H9 (cell line): ENCODE measurements at regions not wholly inside any gene's neighbourhood (a gene's known extent, or its start where the extent isn't known, plus 50 kb on each side); places are given as distances from the start of the nearest gene placed in this dataset.
"Not testable (repeated sequence)": the region's sequence is repeated elsewhere in the genome, so short reads cannot be mapped to it uniquely, and the experiment has no call there.

ENCODE experiments used
- DNase-seq: peaks from one replicate; pipeline ENCODE4 v3.0.0-alpha.2; 2017
- H2AFZ ChIP-seq: one replicate; pipeline ENCODE4 v1.6.1; 2013; ENCODE audit warnings: mild to moderate bottlenecking, low read length, control low read depth, moderate library complexity
- H2AK5ac ChIP-seq: 2 replicates; pipeline ENCODE4 v1.6.1; 2013; ENCODE audit warnings: low read length, control low read depth, mixed read lengths; ENCODE audit not compliant: insufficient read length
- H2BK120ac ChIP-seq: one replicate; pipeline ENCODE4 v1.6.1; 2013; ENCODE audit warnings: low read depth, mild to moderate bottlenecking, low read length, control low read depth, inconsistent platforms; ENCODE audit not compliant: poor library complexity, severe bottlenecking
- H2BK12ac ChIP-seq: 2 replicates; pipeline ENCODE4 v1.6.1; 2013; ENCODE audit warnings: low read length, control low read depth, mixed read lengths, low read depth; ENCODE audit not compliant: insufficient read length
- H2BK15ac ChIP-seq: 2 replicates; pipeline ENCODE4 v1.6.1; 2013; ENCODE audit warnings: low read depth, low read length, control low read depth
- H2BK20ac ChIP-seq: one replicate; pipeline ENCODE4 v1.6.1; 2013; ENCODE audit warnings: low read depth, mild to moderate bottlenecking, low read length, control low read depth, inconsistent platforms; ENCODE audit not compliant: poor library complexity, severe bottlenecking
- H2BK5ac ChIP-seq: 2 replicates; pipeline ENCODE4 v1.6.1; 2013; ENCODE audit warnings: low read length, control low read depth, mixed read lengths; ENCODE audit not compliant: insufficient read length
- H3K14ac ChIP-seq: 2 replicates; pipeline ENCODE4 v1.6.1; 2013; ENCODE audit warnings: low read length, control low read depth; ENCODE audit not compliant: insufficient read depth
- H3K18ac ChIP-seq: 2 replicates; pipeline ENCODE4 v1.6.1; 2013; ENCODE audit warnings: low read depth, mild to moderate bottlenecking, mixed read lengths, low read length, control low read depth; ENCODE audit not compliant: insufficient read length
- H3K23ac ChIP-seq: 2 replicates; pipeline ENCODE4 v1.6.1; 2013; ENCODE audit warnings: low read length, control low read depth, mixed read lengths, low read depth; ENCODE audit not compliant: insufficient read length
- H3K23me2 ChIP-seq: 2 replicates; pipeline ENCODE4 v1.6.1; 2013; ENCODE audit warnings: low read depth, mild to moderate bottlenecking, mixed read lengths, low read length, control low read depth; ENCODE audit not compliant: insufficient read length, poor library complexity, severe bottlenecking
- H3K27ac ChIP-seq: 2 replicates; pipeline ENCODE4 v1.5.1; 2013; ENCODE audit warnings: low read length, control low read depth, mixed read lengths, low read depth; ENCODE audit not compliant: insufficient read length
- H3K27me3 ChIP-seq: 2 replicates; pipeline ENCODE4 v1.6.1; 2013; ENCODE audit warnings: low read length, control low read depth, inconsistent platforms; ENCODE audit not compliant: insufficient read depth
- H3K4ac ChIP-seq: 2 replicates; pipeline ENCODE4 v1.6.1; 2013; ENCODE audit warnings: low read depth, mild to moderate bottlenecking, control low read depth, inconsistent platforms, low read length, moderate library complexity
- H3K4me1 ChIP-seq: 2 replicates; pipeline ENCODE4 v1.6.1; 2013; ENCODE audit warnings: low read length, control low read depth, inconsistent platforms; ENCODE audit not compliant: insufficient read depth
- H3K4me2 ChIP-seq: 2 replicates; pipeline ENCODE4 v1.6.1; 2013; ENCODE audit warnings: low read length, control low read depth, mixed read lengths; ENCODE audit not compliant: insufficient read length, insufficient read depth
- H3K56ac ChIP-seq: 2 replicates; pipeline ENCODE4 v1.6.1; 2013; ENCODE audit warnings: low read depth, mild to moderate bottlenecking, mixed read lengths, low read length, control low read depth; ENCODE audit not compliant: insufficient read length
- H3K79me1 ChIP-seq: 2 replicates; pipeline ENCODE4 v1.6.1; 2013; ENCODE audit warnings: low read depth, mild to moderate bottlenecking, moderate library complexity, low read length, control low read depth, inconsistent platforms; ENCODE audit not compliant: insufficient read depth, poor library complexity, severe bottlenecking
- H3K79me2 ChIP-seq: 2 replicates; pipeline ENCODE4 v1.6.1; 2013; ENCODE audit warnings: low read length, control low read depth, inconsistent platforms; ENCODE audit not compliant: insufficient read depth
- H3K9ac ChIP-seq: 2 replicates; pipeline ENCODE4 v1.6.1; 2013; ENCODE audit warnings: low read length, control low read depth, mixed read lengths; ENCODE audit not compliant: insufficient read length; ENCODE audit errors: extremely low read depth
- H3K9me3 ChIP-seq: one replicate; pipeline ENCODE4 v1.6.1; 2013; ENCODE audit warnings: low read depth, low read length, inconsistent platforms; ENCODE audit not compliant: control insufficient read depth
- H3T11ph ChIP-seq: one replicate; pipeline ENCODE4 v1.6.1; 2013; ENCODE audit warnings: mild to moderate bottlenecking, low read length, control low read depth, inconsistent platforms
- H4K20me1 ChIP-seq: one replicate; pipeline ENCODE4 v1.6.1; 2013; ENCODE audit not compliant: control insufficient read depth, insufficient read length, insufficient read depth
- H4K5ac ChIP-seq: 2 replicates; pipeline ENCODE4 v1.6.1; 2013; ENCODE audit warnings: low read depth, mild to moderate bottlenecking, mixed read lengths, low read length, control low read depth; ENCODE audit not compliant: insufficient read length
- H4K8ac ChIP-seq: replicated peaks from 2 replicates; pipeline ENCODE4 v1.6.1; 2013; ENCODE audit warnings: low read length, control low read depth, mixed read lengths, low read depth; ENCODE audit not compliant: insufficient read length
- H4K91ac ChIP-seq: 2 replicates; pipeline ENCODE4 v1.6.1; 2013; ENCODE audit warnings: low read depth, mild to moderate bottlenecking, moderate library complexity, mixed read lengths, low read length, control low read depth; ENCODE audit not compliant: insufficient read length
- H3K27ac Mint-ChIP-seq, 3 experiments: 2 replicates in 2 of 3; 3 replicates in 1 of 3; pipeline ENCODE4 v1.8.0; 2020 to 2021; ENCODE audit warnings: mixed read lengths in 3 of 3, mild to moderate bottlenecking in 1 of 3, moderate library complexity in 1 of 3
- H3K27me3 Mint-ChIP-seq: 2 replicates; pipeline ENCODE4 v1.8.0; 2021; ENCODE audit warnings: low read depth, mild to moderate bottlenecking, moderate library complexity, mixed read lengths
- H3K36me3 Mint-ChIP-seq, 3 experiments: 2 replicates in 2 of 3; 3 replicates in 1 of 3; pipeline ENCODE4 v1.8.0; 2020 to 2021; ENCODE audit warnings: low read depth in 3 of 3, mixed read lengths in 3 of 3; ENCODE audit not compliant: insufficient read depth in 1 of 3
- H3K4me1 Mint-ChIP-seq, 2 experiments: 2 replicates each; pipeline ENCODE4 v1.8.0; 2020; ENCODE audit warnings: mixed read lengths in 2 of 2
- H3K4me3 Mint-ChIP-seq, 2 experiments: 2 replicates in 1 of 2; 3 replicates in 1 of 2; pipeline ENCODE4 v1.8.0; 2020 to 2021; ENCODE audit warnings: mild to moderate bottlenecking in 2 of 2, mixed read lengths in 2 of 2, moderate library complexity in 1 of 2
- H3K9me3 Mint-ChIP-seq, 2 experiments: 2 replicates in 1 of 2; 3 replicates in 1 of 2; pipeline ENCODE4 v1.8.0; 2020; ENCODE audit warnings: mild to moderate bottlenecking in 2 of 2, mixed read lengths in 2 of 2, moderate library complexity in 1 of 2
- WGBS: extraction: QIAGEN DNeasy Blood & Tissue Kit; methylation state at CpG from one replicate; pipeline ENCODE4 v1.1.7; 2013; ENCODE audit warnings: missing lambda C conversion rate, low lambda C conversion rate, mixed read lengths; ENCODE audit not compliant: insufficient read length; ENCODE audit errors: extremely low coverage; 5-methylcytosine and 5-hydroxymethylcytosine counted together
- TF ChIP-seq, protein P1 (sequence below): fragments of 200-600 bp; sonication (generic); conservative IDR thresholded peaks from 3 replicates; pipeline ENCODE4 v1.8.0; 2021; ENCODE audit warnings: antibody characterized with exemption, mild to moderate bottlenecking

- H3K14ac ChIP-seq: no peak overlapping the region
- no peak overlapping the region for H3K4ac ChIP-seq
- H3K4me2 ChIP-seq: no peak overlapping the region
- no peak overlapping the region for H3K23ac ChIP-seq
- no peak overlapping the region for H3K4me3 Mint-ChIP-seq
- no peak overlapping the region for H2BK15ac ChIP-seq
- H3T11ph ChIP-seq: no peak overlapping the region
- no peak overlapping the region for H3K27ac ChIP-seq
- TF ChIP-seq, protein P1, sequence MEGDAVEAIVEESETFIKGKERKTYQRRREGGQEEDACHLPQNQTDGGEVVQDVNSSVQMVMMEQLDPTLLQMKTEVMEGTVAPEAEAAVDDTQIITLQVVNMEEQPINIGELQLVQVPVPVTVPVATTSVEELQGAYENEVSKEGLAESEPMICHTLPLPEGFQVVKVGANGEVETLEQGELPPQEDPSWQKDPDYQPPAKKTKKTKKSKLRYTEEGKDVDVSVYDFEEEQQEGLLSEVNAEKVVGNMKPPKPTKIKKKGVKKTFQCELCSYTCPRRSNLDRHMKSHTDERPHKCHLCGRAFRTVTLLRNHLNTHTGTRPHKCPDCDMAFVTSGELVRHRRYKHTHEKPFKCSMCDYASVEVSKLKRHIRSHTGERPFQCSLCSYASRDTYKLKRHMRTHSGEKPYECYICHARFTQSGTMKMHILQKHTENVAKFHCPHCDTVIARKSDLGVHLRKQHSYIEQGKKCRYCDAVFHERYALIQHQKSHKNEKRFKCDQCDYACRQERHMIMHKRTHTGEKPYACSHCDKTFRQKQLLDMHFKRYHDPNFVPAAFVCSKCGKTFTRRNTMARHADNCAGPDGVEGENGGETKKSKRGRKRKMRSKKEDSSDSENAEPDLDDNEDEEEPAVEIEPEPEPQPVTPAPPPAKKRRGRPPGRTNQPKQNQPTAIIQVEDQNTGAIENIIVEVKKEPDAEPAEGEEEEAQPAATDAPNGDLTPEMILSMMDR: peak; percentile 44; the same call in 2 of the 3 replicates
- H2AK5ac ChIP-seq: no peak overlapping the region
- H3K9me3 ChIP-seq: no peaks in the 10 kb centered on the region
- H2BK12ac ChIP-seq: no peak overlapping the region
- H3K23me2 ChIP-seq: no peaks in the 10 kb centered on the region
- no peak overlapping the region for H3K56ac ChIP-seq
- H2BK5ac ChIP-seq: no peak overlapping the region
- H3K4me1 Mint-ChIP-seq: peaks cover 2 to 15% of the 10 kb centered on the region in 2 experiments
- no peak overlapping the region for H4K91ac ChIP-seq
- H3K18ac ChIP-seq: no peak overlapping the region
- H4K5ac ChIP-seq: no peak overlapping the region
- no peaks in the 10 kb centered on the region for H3K79me2 ChIP-seq
- no peaks in the 10 kb centered on the region for H3K27me3 Mint-ChIP-seq
- peaks cover 4 to 55% of the 10 kb centered on the region in 2 experiments for H3K9me3 Mint-ChIP-seq
- no peak overlapping the region for H4K8ac ChIP-seq
- H3K79me1 ChIP-seq: no peaks in the 10 kb centered on the region
- peak; percentile 36 for DNase-seq
- no peak overlapping the region for H2BK120ac ChIP-seq
- no CpG with 5 or more reads among the region's 2 CpGs for WGBS
- H3K9ac ChIP-seq: no peak overlapping the region
- no peaks in the 10 kb centered on the region for H3K4me1 ChIP-seq
- no peak overlapping the region for H2AFZ ChIP-seq
- no peaks in the 10 kb centered on the region for H3K27me3 ChIP-seq
- H2BK20ac ChIP-seq: no peak overlapping the region
- H4K20me1 ChIP-seq: no peaks in the 10 kb centered on the region
- H3K36me3 Mint-ChIP-seq: peaks cover 0 to 12% (median 2%) of the 10 kb centered on the region in 3 experiments; a peak in 4 of 7 replicates
- H3K27ac Mint-ChIP-seq: no peak overlapping the region
Measured at GRCh38 chrX:104370089-104370488, 115.4 kb upstream of the ESX1 start.

DNA sequence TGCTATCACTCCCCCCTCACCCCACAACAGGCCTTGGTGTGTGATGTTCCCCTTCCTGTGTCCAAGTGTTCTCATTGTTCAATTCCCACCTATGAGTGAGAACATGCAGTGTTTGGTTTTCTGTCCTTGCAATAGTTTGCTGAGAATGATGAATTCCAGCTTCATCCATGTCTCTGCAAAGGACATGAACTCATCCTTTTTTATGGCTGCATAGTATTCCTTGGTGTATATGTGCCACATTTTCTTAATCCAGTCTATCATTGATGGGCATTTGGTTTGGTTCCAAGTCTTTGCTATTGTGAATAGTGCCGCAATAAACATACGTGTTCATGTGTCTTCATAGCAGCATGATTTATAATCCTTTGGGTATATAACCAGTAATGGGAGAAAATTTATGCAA is 106.0 kb upstream of the ESX1 start:
- not testable (repeated sequence) for H3K27ac Mint-ChIP-seq, H2AFZ ChIP-seq, DNase-seq, H3K36me3 Mint-ChIP-seq, H4K91ac ChIP-seq, H3K79me1 ChIP-seq, H3K14ac ChIP-seq, H2BK20ac ChIP-seq, H3T11ph ChIP-seq, H3K4me1 ChIP-seq, H4K8ac ChIP-seq, H3K4me1 Mint-ChIP-seq, H3K23me2 ChIP-seq, H3K18ac ChIP-seq, H3K23ac ChIP-seq, H3K9me3 ChIP-seq, H3K4ac ChIP-seq, H3K27ac ChIP-seq, H3K4me3 Mint-ChIP-seq, H2BK15ac ChIP-seq, H2BK120ac ChIP-seq, H3K27me3 ChIP-seq, H3K56ac ChIP-seq, H4K5ac ChIP-seq, H3K9ac ChIP-seq, H3K4me2 ChIP-seq, H2BK12ac ChIP-seq, H4K20me1 ChIP-seq, H3K79me2 ChIP-seq, H3K27me3 Mint-ChIP-seq, H2AK5ac ChIP-seq, H2BK5ac ChIP-seq
- WGBS: no CpG with 5 or more reads among the region's 2 CpGs
- H3K9me3 Mint-ChIP-seq: peaks cover 16 to 72% of the 10 kb centered on the region in 2 experiments
